ENCODE measurements at regions not wholly inside any gene's neighbourhood (a gene's known extent, or its start where the extent isn't known, plus 50 kb on each side); places are given as distances from the start of the nearest gene placed in this dataset.
A peak's percentile ranks its signal among the peaks of the same experiment; 100 is the strongest.

GRCh38 chr5:74051076-74051475, 425.1 kb downstream of the ARHGEF28 start:
- Mint-ChIP-seq H3K36me3 (ENCODE audit: low read depth) (no peaks in the 10 kb centered on the region), H3K27ac (no peak overlapping the region), H3K27me3 (ENCODE audit: insufficient read depth) (peaks cover 10% of the 10 kb centered on the region), H3K4me3 (no peak overlapping the region), H3K4me1 (ENCODE audit: low read depth) (no peaks in the 10 kb centered on the region), H3K9me3 (no peaks in the 10 kb centered on the region)
- TF ChIP-seq CTCF (IDR thresholded peaks at IDR 0.05): no peak
- DNase-seq: no peak

- DNase-seq: no peak
These were observed 418.9 kb downstream of the ARHGEF28 start for GRCh38 chr5:74044936-74045335.

GRCh38 chr5:74042959-74043358, 417.0 kb downstream of the ARHGEF28 start:
- H3K27me3 Mint-ChIP-seq (ENCODE audit: insufficient read depth): no peaks in the 10 kb centered on the region; the same call in 1 of the 2 replicates
- no peak overlapping the region for H3K4me3 Mint-ChIP-seq
- no peaks in the 10 kb centered on the region for H3K9me3 Mint-ChIP-seq
- H3K36me3 Mint-ChIP-seq (ENCODE audit: low read depth): no peaks in the 10 kb centered on the region
- DNase-seq: peak; percentile 48
- no peak for TF ChIP-seq CTCF (IDR thresholded peaks at IDR 0.05)
- no peak overlapping the region for H3K27ac Mint-ChIP-seq
- peaks cover 31% of the 10 kb centered on the region for H3K4me1 Mint-ChIP-seq (ENCODE audit: low read depth)

More at GRCh38 chr5:74044936-74045335, 418.9 kb downstream of the ARHGEF28 start:
- H3K4me1 Mint-ChIP-seq (ENCODE audit: low read depth): peaks cover 21% of the 10 kb centered on the region
- H3K4me3 Mint-ChIP-seq: no peak overlapping the region
- no peaks in the 10 kb centered on the region for H3K9me3 Mint-ChIP-seq
- peaks cover 1% of the 10 kb centered on the region for H3K27me3 Mint-ChIP-seq (ENCODE audit: insufficient read depth)
- no peak overlapping the region for H3K27ac Mint-ChIP-seq
- no peaks in the 10 kb centered on the region for H3K36me3 Mint-ChIP-seq (ENCODE audit: low read depth)
- no peak for TF ChIP-seq CTCF (IDR thresholded peaks at IDR 0.05)

- Mint-ChIP-seq H3K4me3 (no peak overlapping the region), H3K9me3 (no peaks in the 10 kb centered on the region), H3K27me3 (ENCODE audit: insufficient read depth) (no peaks in the 10 kb centered on the region; the same call in 1 of the 2 replicates), H3K4me1 (ENCODE audit: low read depth) (peaks cover 31% of the 10 kb centered on the region), H3K36me3 (ENCODE audit: low read depth) (no peaks in the 10 kb centered on the region), H3K27ac (no peak overlapping the region)
- DNase-seq: no peak
- TF ChIP-seq CTCF (IDR thresholded peaks at IDR 0.05): no peak
These were observed 416.6 kb downstream of the ARHGEF28 start for GRCh38 chr5:74042559-74042958.

- no peak for TF ChIP-seq CTCF (IDR thresholded peaks at IDR 0.05)
- no peaks in the 10 kb centered on the region for H3K27me3 Mint-ChIP-seq (ENCODE audit: insufficient read depth)
- H3K36me3 Mint-ChIP-seq (ENCODE audit: low read depth): no peaks in the 10 kb centered on the region
- no peak overlapping the region for H3K4me3 Mint-ChIP-seq
- peaks cover 31% of the 10 kb centered on the region for H3K4me1 Mint-ChIP-seq (ENCODE audit: low read depth)
- no peaks in the 10 kb centered on the region for H3K9me3 Mint-ChIP-seq
- no peak overlapping the region for H3K27ac Mint-ChIP-seq
- no peak for DNase-seq
These were observed 415.9 kb downstream of the ARHGEF28 start for GRCh38 chr5:74041913-74042312.
